Astrocyte of the spinal cord (primary cell): ENCODE measurements at regions not wholly inside any gene's neighbourhood (a gene's known extent, or its start where the extent isn't known, plus 50 kb on each side); places are given as distances from the start of the nearest gene placed in this dataset.

Experiments
- DNase-seq: peaks from one replicate; pipeline ENCODE4 v3.0.0; 2011; ENCODE audit warnings: low read depth, low spot score
- H3K4me3 ChIP-seq: 2 replicates; pipeline ENCODE4 v1.5.1; 2011; ENCODE audit warnings: low read depth, mild to moderate bottlenecking, low read length, moderate library complexity
- CTCF ChIP-seq: IDR thresholded peaks from 2 replicates; pipeline ENCODE4 v1.5.1; 2012; ENCODE audit warnings: low read depth, mild to moderate bottlenecking, low read length, inconsistent platforms
- in situ Hi-C: cut with HindIII; loops from 2 replicates; pipeline ENCODE4 v1.10.0; 2017; ENCODE audit warnings: low sequenced_read_pairs

- in situ Hi-C loops = no loop called here
- TF ChIP-seq CTCF = no peak
- DNase-seq = no peak
- no peak overlapping the region for H3K4me3 ChIP-seq
Measured at GRCh38 chr12:20300457-20300856, 67.9 kb upstream of the PDE3A start.

GRCh38 chr12:20305470-20305869, 62.9 kb upstream of the PDE3A start:
- in situ Hi-C loops = no loop called here
- TF ChIP-seq CTCF = no peak
- no peak overlapping the region for H3K4me3 ChIP-seq
- DNase-seq = peak; percentile 72

GRCh38 chr12:20309504-20310148, 58.7 kb upstream of the PDE3A start:
- in situ Hi-C loops = no loop called here
- H3K4me3 ChIP-seq = no peak overlapping the region
- no peak for DNase-seq
- no peak for TF ChIP-seq CTCF

- in situ Hi-C loops = no loop called here
- H3K4me3 ChIP-seq = no peak overlapping the region
- peak; percentile 53 for DNase-seq
- no peak for TF ChIP-seq CTCF
Measured at GRCh38 chr12:20314328-20314727, 54.0 kb upstream of the PDE3A start.

GRCh38 chr12:20317554-20317953, 50.8 kb upstream of the PDE3A start:
- H3K4me3 ChIP-seq = no peak overlapping the region
- TF ChIP-seq CTCF = no peak
- no peak for DNase-seq
- in situ Hi-C loops = no loop called here
